ENCODE measurements at regions not wholly inside any gene's neighbourhood (a gene's known extent, or its start where the extent isn't known, plus 50 kb on each side); places are given as distances from the start of the nearest gene placed in this dataset.

- DNase-seq (ENCODE audit: low spot score) = no peak
These were observed 56.4 kb downstream of the CD24 start for GRCh38 chr6:106918115-106918514.

DNA sequence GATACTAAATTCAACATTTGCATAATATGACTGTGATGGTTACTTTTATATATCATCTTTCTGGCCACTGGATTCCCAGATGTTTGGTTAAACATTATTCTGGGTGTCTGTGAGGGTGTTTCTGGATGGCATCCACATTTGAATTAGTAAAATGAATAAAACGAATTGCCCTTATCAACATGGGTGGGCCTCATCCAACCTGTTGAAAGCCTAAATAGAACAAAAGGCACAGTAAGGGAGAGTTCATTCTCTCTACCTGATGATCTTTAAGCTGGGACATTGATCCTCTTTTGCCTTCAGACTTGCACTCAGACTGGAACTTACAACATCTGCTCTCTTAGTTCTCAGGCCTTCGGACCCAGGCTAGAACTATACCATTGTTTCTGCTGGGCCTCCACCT lies 57.6 kb downstream of the CD24 start:
- DNase-seq (ENCODE audit: low spot score) = no peak

GRCh38 chr6:106913676-106914280 lies 60.8 kb downstream of the CD24 start:
- DNase-seq (ENCODE audit: low spot score) = no peak

DNA sequence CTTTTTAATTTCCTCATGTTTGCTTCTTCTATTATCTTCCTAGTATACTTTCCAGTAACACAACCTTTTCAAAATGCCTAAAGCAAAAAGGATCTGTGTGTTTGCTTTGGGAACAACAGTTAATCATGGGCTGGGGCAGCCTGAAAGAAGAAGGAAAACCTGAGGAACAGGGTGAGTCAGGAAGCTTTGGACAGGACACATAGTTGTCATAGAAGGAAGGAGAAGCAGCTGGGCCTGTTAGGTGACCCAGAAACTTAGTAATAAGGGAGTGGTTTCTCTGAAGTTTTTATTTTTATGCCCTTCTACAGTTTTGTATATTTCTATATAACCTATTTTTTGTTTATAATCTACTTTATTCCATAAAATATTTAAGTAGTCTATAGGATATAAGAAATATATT lies 61.4 kb downstream of the CD24 start:
- peak; percentile 62 for DNase-seq (ENCODE audit: low spot score)

GRCh38 chr6:106912091-106912490 lies 62.4 kb downstream of the CD24 start:
- DNase-seq (ENCODE audit: low spot score) = no peak

- no peak for DNase-seq (ENCODE audit: low spot score)
These were observed 63.3 kb downstream of the CD24 start for GRCh38 chr6:106910999-106911949.

DNA sequence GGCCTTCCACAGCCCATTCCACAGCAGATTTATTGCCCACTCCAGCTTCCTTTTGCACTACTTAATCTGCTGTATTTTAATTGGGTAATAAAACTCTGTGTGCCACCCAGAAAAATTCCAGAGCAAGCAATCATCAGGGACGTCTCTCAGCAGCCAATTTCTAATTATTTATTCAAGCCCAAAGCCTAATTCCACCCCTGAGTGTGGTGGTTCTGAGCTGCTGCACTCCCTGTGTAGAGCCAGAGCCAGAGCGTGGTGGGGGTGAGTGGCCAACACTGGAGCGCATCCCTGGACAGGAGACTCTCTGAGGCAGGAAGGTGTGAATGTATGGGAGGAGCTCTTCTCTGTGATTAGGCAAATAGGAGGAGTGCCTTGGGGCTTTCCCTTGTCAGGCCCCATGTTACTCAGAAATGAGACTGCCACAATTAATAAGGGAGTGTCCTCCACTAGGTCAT lies 66.1 kb downstream of the CD24 start:
- DNase-seq (ENCODE audit: low spot score) = no peak

DNA sequence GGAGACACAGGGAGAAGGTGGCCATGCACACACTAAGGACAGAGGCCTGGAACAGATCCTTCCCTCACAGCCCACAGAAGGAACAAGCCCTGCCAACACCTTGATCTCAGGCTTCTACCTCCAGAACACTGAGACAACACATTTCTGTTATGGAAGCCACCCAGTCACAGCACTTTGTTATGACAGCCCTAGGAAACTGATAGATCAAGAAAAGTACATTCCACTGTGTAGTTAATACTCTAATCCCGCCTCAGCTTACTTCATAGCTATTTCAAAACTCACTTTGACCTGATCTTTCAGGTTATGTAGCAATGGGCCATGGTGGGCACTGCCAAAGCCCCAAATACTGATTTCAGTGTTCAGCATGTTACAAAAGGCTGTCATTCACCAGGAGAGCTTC lies 66.8 kb downstream of the CD24 start:
- DNase-seq (ENCODE audit: low spot score) = no peak

DNA sequence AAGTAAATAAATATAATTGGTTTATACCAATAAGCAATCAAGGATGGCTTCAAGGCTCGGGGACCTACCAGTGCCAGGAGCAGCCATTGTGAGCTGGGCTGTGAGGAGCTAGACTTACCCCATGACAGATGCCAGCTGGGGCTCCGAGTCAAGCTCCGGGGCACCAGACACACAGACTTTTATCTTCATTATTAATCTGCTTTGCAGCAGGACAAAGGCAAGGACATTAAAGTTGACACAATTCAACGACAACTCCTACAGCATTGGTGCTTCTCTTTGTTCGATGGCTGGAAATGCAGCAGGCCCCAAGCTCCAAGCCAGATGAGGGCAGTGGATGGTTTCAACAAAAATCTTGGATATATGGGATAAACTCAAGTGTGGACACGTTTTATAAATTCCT lies 68.3 kb downstream of the CD24 start:
- no peak for DNase-seq (ENCODE audit: low spot score)

- DNase-seq (ENCODE audit: low spot score) = no peak
These were observed 71.2 kb downstream of the CD24 start for GRCh38 chr6:106903299-106903698.

GRCh38 chr6:106901062-106901461 lies 73.5 kb downstream of the CD24 start:
- no peak for DNase-seq (ENCODE audit: low spot score)

GRCh38 chr6:106899697-106900096 lies 74.8 kb downstream of the CD24 start:
- no peak for DNase-seq (ENCODE audit: low spot score)

DNA sequence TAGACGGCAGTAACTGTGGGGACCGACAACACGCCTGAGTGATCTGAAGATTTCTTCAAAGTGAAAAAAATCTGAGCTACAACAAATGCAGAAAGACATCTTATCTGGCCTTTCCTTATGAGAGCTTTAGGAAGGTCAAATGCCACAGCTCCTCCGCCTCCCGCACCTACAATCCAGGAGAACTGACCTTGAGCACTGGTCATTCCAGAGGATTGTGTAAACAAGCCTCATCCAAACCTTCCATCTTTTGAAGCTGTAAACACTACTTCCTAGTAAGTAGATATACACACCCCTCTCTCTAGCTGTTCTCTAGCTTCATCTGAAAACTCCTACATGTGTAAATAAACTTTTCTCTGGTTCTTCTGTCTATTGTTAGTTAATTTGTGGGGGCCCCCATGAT lies 76.9 kb downstream of the CD24 start:
- no peak for DNase-seq (ENCODE audit: low spot score)

DNA sequence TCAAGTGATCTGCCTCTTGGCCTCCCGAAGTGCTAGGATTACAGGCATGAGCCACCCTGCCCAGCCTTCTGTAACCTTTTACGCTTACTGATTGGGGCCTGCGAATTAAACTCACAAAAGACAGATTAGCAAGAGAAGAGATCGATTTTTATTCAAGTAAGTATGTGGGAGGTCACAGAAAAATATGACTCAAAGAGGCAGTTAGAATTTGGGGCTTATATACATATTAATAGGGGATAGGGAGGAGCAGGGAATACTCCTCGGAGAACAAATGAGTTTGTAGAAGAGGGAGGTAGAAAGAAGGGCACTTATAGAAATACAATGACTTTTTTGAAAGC lies 78.9 kb downstream of the CD24 start:
- no peak for DNase-seq (ENCODE audit: low spot score)

- no peak for DNase-seq (ENCODE audit: low spot score)
These were observed 79.4 kb downstream of the CD24 start for GRCh38 chr6:106894978-106895702.

DNA sequence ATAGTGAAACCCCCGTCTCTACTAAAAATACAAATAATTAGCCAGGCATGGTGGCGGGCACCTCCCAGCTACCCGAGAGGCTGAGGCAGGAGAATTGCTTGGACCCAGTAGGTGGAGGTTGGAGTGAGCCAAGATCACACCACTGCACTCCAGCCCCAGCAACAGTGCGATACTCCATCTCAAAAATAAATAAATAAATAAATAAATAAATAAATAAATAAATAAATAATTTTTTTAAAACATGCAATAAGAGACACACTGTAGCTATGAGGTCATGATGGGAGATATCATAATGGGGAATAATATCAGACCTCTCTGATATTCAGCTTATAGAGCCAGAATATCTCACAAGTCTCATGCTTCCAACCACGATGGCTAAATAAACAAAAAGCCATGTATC lies 82.3 kb downstream of the CD24 start:
- no peak for DNase-seq (ENCODE audit: low spot score)

GRCh38 chr6:106890447-106890846 lies 84.1 kb downstream of the CD24 start:
- no peak for DNase-seq (ENCODE audit: low spot score)

- DNase-seq (ENCODE audit: low spot score) = no peak
These were observed 84.8 kb downstream of the CD24 start for GRCh38 chr6:106889692-106890091.

- no peak for DNase-seq (ENCODE audit: low spot score)
These were observed 87.4 kb downstream of the CD24 start for GRCh38 chr6:106886922-106887797.

GRCh38 chr6:106886081-106886843 lies 88.3 kb downstream of the CD24 start:
- DNase-seq (ENCODE audit: low spot score) = no peak

- no peak for DNase-seq (ENCODE audit: low spot score)
These were observed 88.8 kb downstream of the CD24 start for GRCh38 chr6:106885679-106886078.
